Natural killer cell treated with Interleukin-12 subunit alpha and Interleukin-12 subunit beta and Interleukin-15 and Interleukin-18, amount 100 ng/mL, for 72 hours (primary cell): ENCODE measurements at regions not wholly inside any gene's neighbourhood (a gene's known extent, or its start where the extent isn't known, plus 50 kb on each side); places are given as distances from the start of the nearest gene placed in this dataset.
"Not testable (repeated sequence)": the region's sequence is repeated elsewhere in the genome, so short reads cannot be mapped to it uniquely, and the experiment has no call there.

ENCODE experiments used
- ATAC-seq, 2 donors: fragments of 150-1000 bp; cut with Tn5 transposase in 1 of 2; sonication (Bioruptor Pico), chemical (Tn5 transposase) in 1 of 2; 2 replicates each; pipeline ENCODE4 v1.10.0; 2021
- DNase-seq: peaks from one replicate; pipeline ENCODE4 v3.0.0; 2022; ENCODE audit warnings: low spot score
- H3K27ac Mint-ChIP-seq, 2 donors: 1 replicate in 1 of 2; 2 replicates in 1 of 2; pipeline ENCODE4 v1.8.0; 2022; ENCODE audit warnings: mixed read lengths in 2 of 2, mild to moderate bottlenecking in 1 of 2, moderate library complexity in 1 of 2
- H3K27me3 Mint-ChIP-seq, 2 donors: 1 replicate in 1 of 2; 2 replicates in 1 of 2; pipeline ENCODE4 v1.8.0; 2022; ENCODE audit warnings: mixed read lengths in 2 of 2
- H3K36me3 Mint-ChIP-seq: one replicate; pipeline ENCODE4 v1.8.0; 2022; ENCODE audit warnings: mixed read lengths
- H3K4me1 Mint-ChIP-seq, 2 donors: 1 replicate in 1 of 2; 2 replicates in 1 of 2; pipeline ENCODE4 v1.8.0; 2022; ENCODE audit warnings: low read depth in 2 of 2, mixed read lengths in 2 of 2, mild to moderate bottlenecking in 1 of 2
- H3K4me3 Mint-ChIP-seq: one replicate; pipeline ENCODE4 v1.8.0; 2022; ENCODE audit warnings: mixed read lengths
- H3K9me3 Mint-ChIP-seq: 2 replicates; pipeline ENCODE4 v1.8.0; 2022; ENCODE audit warnings: mixed read lengths

GRCh38 chr3:194908496-194908895, 222.8 kb downstream of the FAM43A start:
- Mint-ChIP-seq H3K27ac (peak overlapping the region in 1 of 2 donors; percentile 87), H3K4me3 (no peak overlapping the region), H3K36me3 (no peaks in the 10 kb centered on the region), H3K9me3 (no peaks in the 10 kb centered on the region), H3K27me3 (peaks cover 4 to 10% of the 10 kb centered on the region in 2 donors), H3K4me1 (peaks cover 13 to 15% of the 10 kb centered on the region in 2 donors)
- ATAC-seq, result no peak
- no peak for DNase-seq

- no peak for DNase-seq
- Mint-ChIP-seq H3K36me3 (no peaks in the 10 kb centered on the region), H3K27me3 (peaks cover 2 to 10% of the 10 kb centered on the region in 2 donors), H3K27ac (peak overlapping the region in 1 of 2 donors; percentile 87), H3K9me3 (no peaks in the 10 kb centered on the region), H3K4me3 (no peak overlapping the region), H3K4me1 (peaks cover 13 to 15% of the 10 kb centered on the region in 2 donors)
- ATAC-seq, result no peak
Measured at GRCh38 chr3:194908972-194909371, 223.3 kb downstream of the FAM43A start.

- peak overlapping the region in 1 of 2 donors; percentile 20 for H3K27ac Mint-ChIP-seq
- no peaks in the 10 kb centered on the region for H3K9me3 Mint-ChIP-seq
- DNase-seq (no peak), ATAC-seq (no peak)
- no peaks in the 10 kb centered on the region for H3K36me3 Mint-ChIP-seq
- no peak overlapping the region for H3K4me3 Mint-ChIP-seq
- H3K4me1 Mint-ChIP-seq, result peaks cover 11 to 12% of the 10 kb centered on the region in 2 donors
- H3K27me3 Mint-ChIP-seq, result peaks cover 6 to 19% of the 10 kb centered on the region in 2 donors
Measured at GRCh38 chr3:194910414-194910984, 224.8 kb downstream of the FAM43A start.

GRCh38 chr3:194913316-194913715, 227.6 kb downstream of the FAM43A start:
- H3K36me3 Mint-ChIP-seq, result peaks cover 3% of the 10 kb centered on the region
- H3K9me3 Mint-ChIP-seq, result peaks cover 1% of the 10 kb centered on the region
- no peak for ATAC-seq
- peak overlapping the region in 1 of 2 donors; percentile 26 for H3K27ac Mint-ChIP-seq
- peaks cover 11 to 31% of the 10 kb centered on the region in 2 donors for H3K27me3 Mint-ChIP-seq
- no peaks in the 10 kb centered on the region for H3K4me1 Mint-ChIP-seq
- H3K4me3 Mint-ChIP-seq, result no peak overlapping the region
- DNase-seq, result no peak

- not testable (repeated sequence) for DNase-seq, H3K4me3 Mint-ChIP-seq, H3K4me1 Mint-ChIP-seq, H3K27ac Mint-ChIP-seq, H3K36me3 Mint-ChIP-seq, ATAC-seq, H3K9me3 Mint-ChIP-seq
- peaks cover 30 to 46% of the 10 kb centered on the region in 2 donors for H3K27me3 Mint-ChIP-seq
Measured at GRCh38 chr3:194924889-194925288, 239.2 kb downstream of the FAM43A start.

- H3K27ac Mint-ChIP-seq, result no peak overlapping the region
- H3K4me1 Mint-ChIP-seq, result no peaks in the 10 kb centered on the region
- no peaks in the 10 kb centered on the region for H3K36me3 Mint-ChIP-seq
- ATAC-seq (no peak), DNase-seq (no peak)
- no peaks in the 10 kb centered on the region for H3K9me3 Mint-ChIP-seq
- peaks cover 30 to 45% of the 10 kb centered on the region in 2 donors for H3K27me3 Mint-ChIP-seq
- no peak overlapping the region for H3K4me3 Mint-ChIP-seq
Measured at GRCh38 chr3:194925614-194926013, 239.9 kb downstream of the FAM43A start.

GRCh38 chr3:194928227-194928626, 242.5 kb downstream of the FAM43A start:
- ATAC-seq, result no peak
- Mint-ChIP-seq H3K9me3 (no peaks in the 10 kb centered on the region), H3K27ac (no peak overlapping the region), H3K27me3 (peaks cover 21 to 31% of the 10 kb centered on the region in 2 donors), H3K4me3 (no peak overlapping the region), H3K36me3 (no peaks in the 10 kb centered on the region), H3K4me1 (no peaks in the 10 kb centered on the region)
- no peak for DNase-seq

- no peaks in the 10 kb centered on the region for H3K9me3 Mint-ChIP-seq
- no peak overlapping the region for H3K4me3 Mint-ChIP-seq
- DNase-seq (no peak), ATAC-seq (no peak)
- no peaks in the 10 kb centered on the region for H3K36me3 Mint-ChIP-seq
- peaks cover 16 to 23% of the 10 kb centered on the region in 2 donors for H3K27me3 Mint-ChIP-seq
- no peaks in the 10 kb centered on the region for H3K4me1 Mint-ChIP-seq
- no peak overlapping the region for H3K27ac Mint-ChIP-seq
Measured at GRCh38 chr3:194928831-194929577, 243.3 kb downstream of the FAM43A start.

GRCh38 chr3:194929578-194929960, 243.9 kb downstream of the FAM43A start:
- no peaks in the 10 kb centered on the region for H3K4me1 Mint-ChIP-seq
- no peaks in the 10 kb centered on the region for H3K36me3 Mint-ChIP-seq
- H3K27ac Mint-ChIP-seq, result no peak overlapping the region
- H3K4me3 Mint-ChIP-seq, result no peak overlapping the region
- H3K27me3 Mint-ChIP-seq, result peaks cover 12 to 17% of the 10 kb centered on the region in 2 donors
- H3K9me3 Mint-ChIP-seq, result no peaks in the 10 kb centered on the region
- no peak for DNase-seq
- ATAC-seq, result no peak

GRCh38 chr3:194930377-194931204, 244.9 kb downstream of the FAM43A start:
- no peak for ATAC-seq
- H3K27ac Mint-ChIP-seq, result no peak overlapping the region
- H3K27me3 Mint-ChIP-seq, result peaks cover 12 to 17% of the 10 kb centered on the region in 2 donors
- no peak for DNase-seq
- no peak overlapping the region for H3K4me3 Mint-ChIP-seq
- H3K9me3 Mint-ChIP-seq, result no peaks in the 10 kb centered on the region
- no peaks in the 10 kb centered on the region for H3K36me3 Mint-ChIP-seq
- no peaks in the 10 kb centered on the region for H3K4me1 Mint-ChIP-seq

GRCh38 chr3:194931347-194931746, 245.7 kb downstream of the FAM43A start:
- Mint-ChIP-seq H3K4me1 (no peaks in the 10 kb centered on the region), H3K9me3 (no peaks in the 10 kb centered on the region), H3K27me3 (peaks cover 9 to 13% of the 10 kb centered on the region in 2 donors), H3K27ac (no peak overlapping the region), H3K4me3 (no peak overlapping the region), H3K36me3 (no peaks in the 10 kb centered on the region)
- no peak for DNase-seq
- ATAC-seq, result no peak

- Mint-ChIP-seq H3K27ac (no peak overlapping the region), H3K36me3 (no peaks in the 10 kb centered on the region), H3K27me3 (peaks cover 6 to 8% of the 10 kb centered on the region in 2 donors), H3K9me3 (no peaks in the 10 kb centered on the region), H3K4me1 (no peaks in the 10 kb centered on the region), H3K4me3 (no peak overlapping the region)
- DNase-seq, result no peak
- no peak for ATAC-seq
Measured at GRCh38 chr3:194931865-194932264, 246.2 kb downstream of the FAM43A start.

- H3K27ac Mint-ChIP-seq, result no peak overlapping the region
- H3K4me1 Mint-ChIP-seq, result no peaks in the 10 kb centered on the region
- H3K9me3 Mint-ChIP-seq, result no peaks in the 10 kb centered on the region
- no peaks in the 10 kb centered on the region for H3K36me3 Mint-ChIP-seq
- peaks cover 2 to 8% of the 10 kb centered on the region in 2 donors for H3K27me3 Mint-ChIP-seq
- H3K4me3 Mint-ChIP-seq, result no peak overlapping the region
- no peak for DNase-seq
- no peak for ATAC-seq
Measured at GRCh38 chr3:194933465-194933864, 247.8 kb downstream of the FAM43A start.

- Mint-ChIP-seq H3K4me3 (no peak overlapping the region), H3K27ac (no peak overlapping the region), H3K4me1 (no peaks in the 10 kb centered on the region), H3K27me3 (peaks cover 2 to 8% of the 10 kb centered on the region in 2 donors), H3K9me3 (no peaks in the 10 kb centered on the region), H3K36me3 (no peaks in the 10 kb centered on the region)
- no peak for ATAC-seq
- DNase-seq, result no peak
Measured at GRCh38 chr3:194935061-194935460, 249.4 kb downstream of the FAM43A start.
